Left ventricle myocardium inferior (tissue), 1 donor: ENCODE measurements at regions not wholly inside any gene's neighbourhood (a gene's known extent, or its start where the extent isn't known, plus 50 kb on each side); places are given as distances from the start of the nearest gene placed in this dataset.

Source experiments
- DNase-seq: peaks from one replicate; pipeline ENCODE4 v3.0.0-alpha.2; 2020
- H3K27ac ChIP-seq: fragments of 200-600 bp; replicated peaks from 2 replicates; pipeline ENCODE4 v1.8.0; 2021
- H3K27me3 ChIP-seq: fragments of 200-600 bp; 2 replicates; pipeline ENCODE4 v1.8.0; 2021; ENCODE audit warnings: low read depth
- H3K36me3 ChIP-seq: fragments of 200-600 bp; 2 replicates; pipeline ENCODE4 v1.8.0; 2021
- H3K4me1 ChIP-seq: fragments of 200-600 bp; 2 replicates; pipeline ENCODE4 v1.8.0; 2021
- H3K4me3 ChIP-seq: fragments of 200-600 bp; 2 replicates; pipeline ENCODE4 v1.8.0; 2021; ENCODE audit warnings: mild to moderate bottlenecking, moderate library complexity
- H3K9me3 ChIP-seq: fragments of 200-600 bp; replicated peaks from 2 replicates; pipeline ENCODE4 v1.8.0; 2021
- intact Hi-C: fragments of 100-400 bp; cut with micrococcal nuclease; formaldehyde crosslinking; loops from one replicate; pipeline ENCODE4 v1.11.0; 2022
- TF ChIP-seq, protein P1 (sequence below): fragments of 200-600 bp; IDR thresholded peaks from 2 replicates; pipeline ENCODE4 v1.8.0; 2021; ENCODE audit warnings: antibody characterized with exemption, mild to moderate bottlenecking, borderline replicate concordance
- donor health status: DM: no; HTN: yes; CAD: no; lungs with severe emphysema.

- peaks cover 16% of the 10 kb centered on the region for H3K4me1 ChIP-seq
- H3K4me3 ChIP-seq, result no peak overlapping the region
- peaks cover 5% of the 10 kb centered on the region for H3K9me3 ChIP-seq
- no peaks in the 10 kb centered on the region for H3K36me3 ChIP-seq
- TF ChIP-seq, protein P1, sequence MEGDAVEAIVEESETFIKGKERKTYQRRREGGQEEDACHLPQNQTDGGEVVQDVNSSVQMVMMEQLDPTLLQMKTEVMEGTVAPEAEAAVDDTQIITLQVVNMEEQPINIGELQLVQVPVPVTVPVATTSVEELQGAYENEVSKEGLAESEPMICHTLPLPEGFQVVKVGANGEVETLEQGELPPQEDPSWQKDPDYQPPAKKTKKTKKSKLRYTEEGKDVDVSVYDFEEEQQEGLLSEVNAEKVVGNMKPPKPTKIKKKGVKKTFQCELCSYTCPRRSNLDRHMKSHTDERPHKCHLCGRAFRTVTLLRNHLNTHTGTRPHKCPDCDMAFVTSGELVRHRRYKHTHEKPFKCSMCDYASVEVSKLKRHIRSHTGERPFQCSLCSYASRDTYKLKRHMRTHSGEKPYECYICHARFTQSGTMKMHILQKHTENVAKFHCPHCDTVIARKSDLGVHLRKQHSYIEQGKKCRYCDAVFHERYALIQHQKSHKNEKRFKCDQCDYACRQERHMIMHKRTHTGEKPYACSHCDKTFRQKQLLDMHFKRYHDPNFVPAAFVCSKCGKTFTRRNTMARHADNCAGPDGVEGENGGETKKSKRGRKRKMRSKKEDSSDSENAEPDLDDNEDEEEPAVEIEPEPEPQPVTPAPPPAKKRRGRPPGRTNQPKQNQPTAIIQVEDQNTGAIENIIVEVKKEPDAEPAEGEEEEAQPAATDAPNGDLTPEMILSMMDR, result no peak
- no peaks in the 10 kb centered on the region for H3K27me3 ChIP-seq
- DNase-seq, result no peak
- intact Hi-C loops, result no loop called here
- H3K27ac ChIP-seq, result no peak overlapping the region
These were observed 64.1 kb upstream of the EEPD1 start for GRCh38 chr7:36088966-36089365.

- no peak overlapping the region for H3K27ac ChIP-seq
- H3K27me3 ChIP-seq, result no peaks in the 10 kb centered on the region
- H3K9me3 ChIP-seq, result peaks cover 5% of the 10 kb centered on the region
- no peak overlapping the region for H3K4me3 ChIP-seq
- no peaks in the 10 kb centered on the region for H3K36me3 ChIP-seq
- intact Hi-C loops, result no loop called here
- TF ChIP-seq, protein P1, result no peak
- peaks cover 16% of the 10 kb centered on the region for H3K4me1 ChIP-seq
- DNase-seq, result no peak
These were observed 61.8 kb upstream of the EEPD1 start for GRCh38 chr7:36090976-36091873.

- Histone ChIP-seq H3K9me3 (peaks cover 5% of the 10 kb centered on the region), H3K4me3 (no peak overlapping the region), H3K36me3 (no peaks in the 10 kb centered on the region), H3K27me3 (no peaks in the 10 kb centered on the region), H3K27ac (no peak overlapping the region), H3K4me1 (peaks cover 21% of the 10 kb centered on the region)
- intact Hi-C loops, result no loop called here
- no peak for DNase-seq
- TF ChIP-seq, protein P1, result no peak
These were observed 61.2 kb upstream of the EEPD1 start for GRCh38 chr7:36091874-36092176.

DNA sequence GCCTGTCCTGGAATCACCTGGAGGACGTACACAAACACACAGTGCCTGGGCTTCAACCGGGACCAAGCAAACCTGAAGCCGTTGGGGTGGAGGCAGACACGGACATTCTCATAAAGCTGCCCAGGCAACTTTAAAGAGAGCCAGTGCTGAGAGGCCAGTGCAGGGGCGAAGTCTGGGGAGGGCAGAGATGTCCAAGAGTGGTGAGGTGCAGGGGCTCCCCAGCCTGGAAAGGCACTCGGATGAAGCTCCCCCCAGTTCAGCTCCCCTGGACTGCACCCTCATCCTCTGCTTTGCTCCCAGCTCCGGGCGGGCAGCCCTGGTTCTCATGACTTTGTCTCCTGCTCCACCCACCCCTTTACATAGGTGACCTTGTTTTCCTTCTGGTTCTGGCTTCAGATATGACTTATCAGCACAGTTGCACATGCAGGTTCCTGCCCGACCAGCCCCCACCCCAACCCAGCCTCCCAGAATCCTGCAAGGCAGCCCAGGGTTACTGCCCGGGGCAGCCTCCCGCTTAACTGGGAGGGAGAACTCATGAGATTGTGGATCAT is 60.8 kb upstream of the EEPD1 start:
- TF ChIP-seq, protein P1, result no peak
- no peak for DNase-seq
- Histone ChIP-seq H3K27me3 (no peaks in the 10 kb centered on the region), H3K27ac (no peak overlapping the region), H3K4me1 (peaks cover 25% of the 10 kb centered on the region), H3K36me3 (no peaks in the 10 kb centered on the region), H3K4me3 (no peak overlapping the region), H3K9me3 (peaks cover 5% of the 10 kb centered on the region)
- intact Hi-C loops, result no loop called here

DNA sequence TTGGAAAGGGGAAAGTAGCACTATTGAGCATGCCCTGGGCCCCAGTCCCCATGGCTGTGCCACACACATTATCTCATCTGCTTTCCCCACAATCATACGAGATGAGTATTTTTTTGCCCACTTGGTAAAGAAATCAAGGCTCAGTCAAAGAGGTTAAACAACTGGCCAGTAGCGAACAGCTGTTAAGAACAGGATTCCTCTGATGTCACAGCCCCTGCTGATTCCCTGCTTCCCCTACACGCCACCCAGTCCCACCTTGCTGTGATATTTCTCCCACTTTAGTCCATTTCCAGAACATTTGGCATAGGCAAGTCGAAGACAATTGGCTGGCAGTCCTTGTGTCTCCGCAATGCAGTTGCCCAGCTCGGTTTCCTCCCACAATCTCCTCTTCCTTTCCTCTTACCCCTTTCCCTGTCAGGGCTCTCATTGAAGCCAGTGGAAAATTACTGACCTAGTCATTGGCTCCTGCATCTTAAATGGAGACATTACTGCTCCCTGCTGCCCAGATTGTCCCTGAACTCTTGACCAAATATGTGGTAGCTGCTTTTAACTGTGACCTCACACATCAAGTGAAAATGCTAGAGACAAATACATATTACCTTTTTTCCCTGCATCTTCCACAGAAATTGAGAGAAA is 56.5 kb upstream of the EEPD1 start:
- intact Hi-C loops, result no loop called here
- DNase-seq, result no peak
- no peaks in the 10 kb centered on the region for H3K27me3 ChIP-seq
- H3K27ac ChIP-seq, result no peak overlapping the region
- no peak overlapping the region for H3K4me3 ChIP-seq
- peaks cover 16% of the 10 kb centered on the region for H3K4me1 ChIP-seq
- TF ChIP-seq, protein P1, result peak; percentile 38
- H3K9me3 ChIP-seq, result no peaks in the 10 kb centered on the region
- no peaks in the 10 kb centered on the region for H3K36me3 ChIP-seq
